GM23248 (cell line): ENCODE measurements at regions not wholly inside any gene's neighbourhood (a gene's known extent, or its start where the extent isn't known, plus 50 kb on each side); places are given as distances from the start of the nearest gene placed in this dataset.

ENCODE experiments used
- EZH2 ChIP-seq: fragments of 200-600 bp; sonication (generic); IDR thresholded peaks from 2 replicates; pipeline ENCODE4 v1.6.1; 2018; ENCODE audit warnings: antibody characterized with exemption, mild to moderate bottlenecking; ENCODE audit not compliant: insufficient read depth, poor library complexity, severe bottlenecking
- EZH2phosphoT487 ChIP-seq: fragments of 200-600 bp; sonication (generic); IDR thresholded peaks from 2 replicates; pipeline ENCODE4 v1.6.1; 2018; ENCODE audit warnings: antibody characterized with exemption, moderate library complexity, mild to moderate bottlenecking, low read depth; ENCODE audit not compliant: insufficient read depth

DNA sequence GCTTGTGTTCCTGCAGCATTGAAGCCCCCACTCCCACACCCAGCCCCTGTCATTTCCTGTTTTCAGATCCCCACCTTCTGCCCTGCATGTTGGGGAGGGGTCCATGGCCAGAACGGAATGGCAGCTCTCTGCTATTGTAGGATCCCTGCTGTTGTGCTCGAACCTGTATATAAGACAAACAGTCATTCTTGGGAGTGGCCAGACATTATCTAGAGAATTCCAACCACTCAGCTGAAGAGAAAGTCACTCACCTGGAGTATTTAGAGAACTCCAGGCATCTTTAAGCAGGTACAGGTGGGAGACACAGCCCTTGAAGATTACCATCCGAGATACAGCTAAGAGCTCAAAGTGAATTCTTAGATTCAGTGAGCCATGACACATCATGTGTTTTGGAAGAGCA is 96.1 kb downstream of the C9orf152 start:
- TF ChIP-seq EZH2 (no peak), EZH2phosphoT487 (no peak)
